IPS-15b (cell line): ENCODE measurements at regions not wholly inside any gene's neighbourhood (a gene's known extent, or its start where the extent isn't known, plus 50 kb on each side); places are given as distances from the start of the nearest gene placed in this dataset.

Source experiments
- H3K27me3 ChIP-seq: one replicate; pipeline ENCODE4 v1.6.1; 2013; ENCODE audit warnings: low read length; ENCODE audit not compliant: control insufficient read depth, insufficient read depth
- H3K36me3 ChIP-seq: one replicate; pipeline ENCODE4 v1.6.1; 2013; ENCODE audit warnings: low read length; ENCODE audit not compliant: control insufficient read depth, insufficient read depth
- H3K4me1 ChIP-seq: one replicate; pipeline ENCODE4 v1.6.1; 2013; ENCODE audit warnings: mild to moderate bottlenecking, low read length; ENCODE audit not compliant: control insufficient read depth, insufficient read depth
- H3K4me3 ChIP-seq: one replicate; pipeline ENCODE4 v1.5.1; 2013; ENCODE audit warnings: low read depth, low read length
- H3K9ac ChIP-seq: one replicate; pipeline ENCODE4 v1.6.1; 2013; ENCODE audit warnings: low read depth, mild to moderate bottlenecking, low read length
- H3K9me3 ChIP-seq: one replicate; pipeline ENCODE4 v1.6.1; 2013; ENCODE audit warnings: mild to moderate bottlenecking, low read length; ENCODE audit not compliant: control insufficient read depth, insufficient read depth

DNA sequence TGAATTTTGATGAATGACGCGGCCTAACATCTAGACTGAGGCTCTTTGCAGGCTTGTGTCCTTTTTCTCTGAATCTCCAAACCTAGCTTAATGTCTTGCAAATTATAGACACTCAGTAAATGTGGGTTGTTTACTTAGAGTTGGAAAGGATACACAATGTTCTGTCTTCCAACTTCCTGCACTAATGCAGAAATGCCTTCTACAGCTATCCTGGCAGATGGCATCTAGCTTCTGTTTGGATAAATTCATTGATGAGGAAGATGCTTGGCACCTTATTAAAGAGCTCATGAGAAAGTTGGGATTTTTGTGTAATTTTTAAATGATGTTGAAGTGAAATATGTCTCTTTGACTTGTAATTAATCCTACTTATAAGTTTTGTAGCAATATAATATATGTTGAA, 1822.2 kb downstream of the MAT2B start:
- H3K27me3 ChIP-seq, result no peaks in the 10 kb centered on the region

DNA sequence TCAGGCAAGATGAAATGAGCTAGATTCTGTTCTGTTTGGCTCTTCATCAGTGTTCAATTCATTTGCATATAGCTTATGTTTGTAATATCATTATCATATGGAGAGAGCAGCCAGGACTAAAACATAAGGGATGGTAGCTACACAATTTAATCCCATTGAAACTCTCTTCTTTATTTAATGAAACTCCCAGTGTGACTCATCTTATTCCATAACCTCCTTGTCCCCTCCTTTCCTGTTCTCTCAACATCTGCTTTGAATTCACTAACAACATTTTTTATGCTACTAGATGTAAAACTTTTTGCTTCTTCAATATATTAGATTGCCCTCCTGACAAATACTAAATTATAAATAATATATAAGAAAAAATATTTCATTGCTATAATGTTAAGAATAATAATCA, 1823.4 kb downstream of the MAT2B start:
- Histone ChIP-seq H3K9me3 (no peaks in the 10 kb centered on the region), H3K9ac (no peak overlapping the region), H3K27me3 (no peaks in the 10 kb centered on the region), H3K4me3 (no peak overlapping the region), H3K36me3 (no peaks in the 10 kb centered on the region), H3K4me1 (no peaks in the 10 kb centered on the region)

More for the DNA sequence above, 1822.2 kb downstream of the MAT2B start:
- no peak overlapping the region for H3K4me3 ChIP-seq
- H3K36me3 ChIP-seq, result no peaks in the 10 kb centered on the region
- no peaks in the 10 kb centered on the region for H3K9me3 ChIP-seq
- no peaks in the 10 kb centered on the region for H3K4me1 ChIP-seq
- no peak overlapping the region for H3K9ac ChIP-seq

DNA sequence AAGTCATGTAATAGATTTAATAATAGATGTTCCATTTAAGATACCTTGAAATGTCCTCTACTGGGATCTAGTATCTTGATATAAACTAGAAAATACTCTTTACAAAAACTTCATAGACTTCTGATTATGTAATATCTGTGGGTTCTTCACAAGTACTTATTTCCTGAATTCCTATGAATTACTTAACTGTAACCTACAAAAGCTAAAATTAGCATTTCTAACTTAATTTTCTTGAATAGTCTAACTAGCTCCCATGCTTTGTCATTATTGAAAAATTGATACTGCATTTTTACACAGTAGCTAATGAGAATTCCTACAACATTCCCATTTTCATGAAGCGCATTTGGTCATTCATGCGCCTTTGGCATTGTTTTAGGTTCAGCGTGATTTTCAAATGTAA, 1828.2 kb downstream of the MAT2B start:
- Histone ChIP-seq H3K36me3 (no peaks in the 10 kb centered on the region), H3K9ac (no peak overlapping the region), H3K27me3 (no peaks in the 10 kb centered on the region), H3K4me3 (no peak overlapping the region), H3K4me1 (no peaks in the 10 kb centered on the region), H3K9me3 (no peaks in the 10 kb centered on the region)

DNA sequence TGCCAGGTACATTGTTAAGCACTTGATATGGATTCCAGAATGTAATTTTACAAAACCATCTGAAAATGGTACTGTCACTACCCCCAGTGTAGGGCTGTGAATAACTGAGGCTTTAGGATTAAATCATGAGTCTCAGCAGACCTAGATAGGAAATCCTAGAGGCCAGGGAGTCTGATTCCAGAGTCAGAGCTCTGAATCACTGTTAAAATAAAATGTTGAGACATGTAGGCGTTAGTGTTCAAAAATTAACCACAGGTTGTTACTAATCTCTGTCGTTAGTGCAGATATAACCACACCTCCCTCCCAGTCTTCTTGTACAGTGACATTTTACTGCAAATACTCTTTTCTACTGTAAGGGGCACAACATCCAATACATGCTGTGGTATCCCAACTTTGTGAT, 1828.8 kb downstream of the MAT2B start:
- no peaks in the 10 kb centered on the region for H3K4me1 ChIP-seq
- no peaks in the 10 kb centered on the region for H3K27me3 ChIP-seq
- no peaks in the 10 kb centered on the region for H3K36me3 ChIP-seq
- H3K9ac ChIP-seq, result no peak overlapping the region
- no peaks in the 10 kb centered on the region for H3K9me3 ChIP-seq
- no peak overlapping the region for H3K4me3 ChIP-seq

DNA sequence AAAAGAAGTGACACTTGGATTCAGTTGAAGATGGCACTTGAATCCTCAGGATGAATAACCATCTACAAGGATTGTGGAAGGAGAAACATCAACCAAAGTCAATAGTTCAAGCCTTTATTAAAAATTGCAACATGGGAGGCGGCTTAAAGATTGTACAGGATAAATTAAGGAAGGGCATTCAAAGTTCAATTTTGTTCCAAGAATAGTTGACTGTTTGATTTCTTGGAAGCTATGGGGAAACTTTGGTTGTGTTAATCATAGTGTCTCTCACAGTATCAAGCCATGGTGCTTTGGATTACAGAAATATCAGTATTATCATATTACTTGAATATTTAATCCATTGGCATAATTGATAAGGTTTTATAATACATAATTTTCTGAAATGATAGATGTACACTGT, 1844.3 kb downstream of the MAT2B start:
- H3K9me3 ChIP-seq, result no peaks in the 10 kb centered on the region
- no peak overlapping the region for H3K4me3 ChIP-seq
- no peaks in the 10 kb centered on the region for H3K4me1 ChIP-seq
- no peak overlapping the region for H3K9ac ChIP-seq
- no peaks in the 10 kb centered on the region for H3K27me3 ChIP-seq
- H3K36me3 ChIP-seq, result no peaks in the 10 kb centered on the region

DNA sequence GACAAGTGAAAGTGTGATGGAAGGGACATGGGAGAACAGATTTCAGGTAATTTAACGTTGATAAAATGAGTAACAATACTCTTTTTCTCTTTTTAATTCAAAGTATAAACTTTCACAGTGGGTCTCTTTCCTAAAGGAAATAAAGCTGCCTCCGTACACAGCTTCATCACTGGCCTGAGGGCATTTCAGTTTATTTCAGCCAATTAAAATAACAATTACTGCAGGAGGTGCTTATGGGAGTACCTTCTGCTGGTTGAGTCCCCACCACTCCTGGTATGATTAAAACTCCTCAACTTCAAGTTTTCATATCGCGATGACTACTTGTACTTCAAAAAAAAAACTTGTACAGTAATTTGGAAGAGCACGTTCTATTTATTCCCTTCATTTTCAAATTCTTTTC, 1845.9 kb downstream of the MAT2B start:
- Histone ChIP-seq H3K36me3 (no peaks in the 10 kb centered on the region), H3K9me3 (no peaks in the 10 kb centered on the region), H3K4me1 (no peaks in the 10 kb centered on the region), H3K27me3 (no peaks in the 10 kb centered on the region), H3K4me3 (no peak overlapping the region), H3K9ac (no peak overlapping the region)

DNA sequence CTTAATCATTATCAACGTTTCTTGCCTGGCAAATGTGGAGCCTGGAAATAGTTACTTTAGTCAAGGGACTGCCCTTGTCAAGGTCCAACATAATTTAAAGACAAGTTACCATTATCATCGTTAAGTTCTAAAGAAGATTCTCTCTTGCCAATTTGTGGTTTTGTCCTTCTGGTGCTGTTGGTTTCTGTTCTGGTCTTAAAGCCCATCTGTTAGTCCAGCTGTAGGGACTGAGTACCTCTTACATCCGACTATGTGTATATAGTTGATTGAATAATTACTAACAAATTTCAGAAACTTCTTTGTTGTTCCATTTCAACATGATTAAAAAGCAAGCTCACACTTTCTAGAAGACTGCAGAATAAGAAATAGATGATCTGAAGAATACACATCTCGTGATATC, 1854.9 kb downstream of the MAT2B start:
- Histone ChIP-seq H3K36me3 (no peaks in the 10 kb centered on the region), H3K27me3 (no peaks in the 10 kb centered on the region), H3K4me1 (no peaks in the 10 kb centered on the region), H3K9me3 (no peaks in the 10 kb centered on the region), H3K9ac (no peak overlapping the region), H3K4me3 (no peak overlapping the region)

DNA sequence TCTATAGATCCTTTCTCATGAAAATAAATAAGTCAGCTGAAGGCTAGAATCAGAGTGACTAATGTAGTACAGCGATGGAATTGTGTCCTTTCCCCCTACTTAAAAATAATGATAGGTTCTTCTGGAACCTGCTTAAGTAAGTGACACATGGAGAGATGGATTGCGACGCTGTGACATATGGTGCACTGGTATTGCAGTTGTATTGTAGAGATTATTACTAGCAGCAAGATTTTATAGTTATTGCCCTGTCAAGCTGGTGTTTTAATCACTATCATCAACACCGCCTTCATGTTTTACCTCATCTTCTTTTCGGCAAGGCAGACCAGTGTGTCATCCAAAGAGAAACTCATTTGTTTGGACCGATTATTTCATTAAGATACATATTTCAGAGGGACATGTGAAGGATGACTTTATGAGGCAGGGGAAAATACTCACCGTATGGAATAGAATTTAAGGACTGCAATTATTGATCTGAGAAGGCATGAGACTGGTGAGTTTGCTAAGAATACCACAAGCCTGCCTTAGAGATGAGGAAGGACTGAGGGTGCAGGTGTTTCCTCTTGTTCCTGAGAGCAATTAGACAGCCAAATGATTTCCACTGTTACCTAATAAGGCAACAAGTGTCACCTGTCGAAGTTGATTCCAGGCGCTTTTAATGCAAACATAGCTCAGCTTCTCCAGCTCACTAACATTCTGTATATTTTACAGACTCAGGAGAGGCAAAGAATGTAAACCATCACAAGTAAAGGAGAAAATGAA, 1855.5 kb downstream of the MAT2B start:
- Histone ChIP-seq H3K9ac (no peak overlapping the region), H3K36me3 (no peaks in the 10 kb centered on the region), H3K9me3 (no peaks in the 10 kb centered on the region), H3K4me3 (no peak overlapping the region), H3K4me1 (no peaks in the 10 kb centered on the region), H3K27me3 (no peaks in the 10 kb centered on the region)

DNA sequence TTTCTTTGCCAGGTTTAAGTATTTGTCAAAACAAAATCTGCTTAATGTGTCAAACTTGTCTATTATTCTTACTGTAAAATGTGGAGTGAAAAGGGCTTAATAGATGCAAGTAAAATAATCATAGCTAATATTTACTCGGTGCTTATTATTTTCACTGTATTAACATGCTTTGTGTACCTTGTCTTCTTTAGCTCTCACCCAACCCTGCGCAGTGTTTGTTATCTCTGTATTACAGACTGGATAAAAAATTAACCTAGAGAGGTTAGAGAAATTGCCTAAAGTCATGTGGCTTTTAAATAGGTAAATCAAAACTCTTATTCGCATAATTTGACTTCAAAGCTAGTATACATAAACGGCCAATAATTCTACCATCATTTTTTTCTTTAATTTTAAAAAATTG, 1864.8 kb downstream of the MAT2B start:
- no peak overlapping the region for H3K9ac ChIP-seq
- no peaks in the 10 kb centered on the region for H3K4me1 ChIP-seq
- H3K36me3 ChIP-seq, result no peaks in the 10 kb centered on the region
- no peaks in the 10 kb centered on the region for H3K27me3 ChIP-seq
- H3K9me3 ChIP-seq, result no peaks in the 10 kb centered on the region
- no peak overlapping the region for H3K4me3 ChIP-seq

DNA sequence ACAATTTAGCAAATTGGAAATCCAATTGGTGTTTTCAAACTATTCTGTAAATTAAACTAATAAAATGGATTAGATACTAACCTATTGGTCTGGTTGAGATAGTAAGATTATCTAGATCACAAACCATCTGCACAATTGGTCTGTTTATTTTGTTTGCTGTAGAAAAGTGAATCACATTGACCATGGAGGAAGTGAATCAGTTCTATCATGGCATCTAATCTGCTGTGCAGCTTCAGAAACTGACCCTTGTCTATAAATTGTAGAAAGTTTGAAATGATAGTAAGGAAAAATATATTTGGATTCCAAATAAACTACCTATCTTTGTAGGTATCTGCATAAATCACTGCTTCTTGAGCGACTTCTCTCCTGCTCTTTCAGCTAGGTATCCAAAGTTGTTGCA, 1865.4 kb downstream of the MAT2B start:
- H3K9me3 ChIP-seq, result no peaks in the 10 kb centered on the region

DNA sequence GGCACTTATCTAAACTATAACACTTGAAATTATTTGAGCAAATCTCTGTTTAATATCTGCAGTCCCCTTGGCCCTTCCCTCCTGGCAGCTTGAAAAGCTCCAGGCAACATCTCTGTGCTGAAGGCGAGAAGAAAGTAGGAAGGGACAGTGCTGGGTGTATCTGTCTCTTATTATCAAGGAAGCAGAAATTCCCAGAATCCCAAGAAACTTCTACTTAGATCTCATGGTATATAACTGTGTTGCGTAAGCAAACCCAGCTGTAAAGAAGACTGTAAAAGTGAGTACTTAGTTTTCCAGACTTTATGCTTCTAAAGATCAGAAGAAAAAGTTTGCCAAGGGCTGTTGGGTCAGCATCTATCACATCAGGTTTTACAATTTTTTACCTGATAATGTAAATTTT, 1869.8 kb downstream of the MAT2B start:
- Histone ChIP-seq H3K27me3 (no peaks in the 10 kb centered on the region), H3K9me3 (no peaks in the 10 kb centered on the region), H3K9ac (no peak overlapping the region), H3K4me1 (no peaks in the 10 kb centered on the region), H3K36me3 (no peaks in the 10 kb centered on the region), H3K4me3 (no peak overlapping the region)

More for the DNA sequence above, 1865.4 kb downstream of the MAT2B start:
- no peak overlapping the region for H3K4me3 ChIP-seq
- H3K9ac ChIP-seq, result no peak overlapping the region
- no peaks in the 10 kb centered on the region for H3K36me3 ChIP-seq
- no peaks in the 10 kb centered on the region for H3K4me1 ChIP-seq
- H3K27me3 ChIP-seq, result no peaks in the 10 kb centered on the region

DNA sequence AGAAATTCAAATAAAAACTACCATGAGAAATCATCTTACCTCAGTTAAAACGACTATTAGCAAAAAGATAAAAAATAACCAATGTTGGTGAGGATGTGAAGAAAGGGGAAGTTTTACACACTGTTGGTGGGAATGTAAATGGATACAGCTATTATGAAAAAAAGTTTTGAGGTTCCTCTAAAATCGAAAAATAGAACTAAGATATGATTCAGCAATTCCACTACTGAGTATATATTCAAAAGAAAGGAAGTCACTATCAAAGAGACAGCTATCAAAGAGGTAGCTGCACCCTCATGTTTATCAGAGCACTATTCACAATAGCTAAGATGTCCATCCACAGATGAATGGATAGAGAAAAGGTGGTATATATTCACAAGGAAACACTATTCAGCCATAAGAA, 1888.4 kb downstream of the MAT2B start:
- Histone ChIP-seq H3K9me3 (no peaks in the 10 kb centered on the region), H3K36me3 (no peaks in the 10 kb centered on the region), H3K4me1 (no peaks in the 10 kb centered on the region), H3K4me3 (no peak overlapping the region), H3K9ac (no peak overlapping the region), H3K27me3 (no peaks in the 10 kb centered on the region)
